HG03558 (cell line): ENCODE measurements at regions not wholly inside any gene's neighbourhood (a gene's known extent, or its start where the extent isn't known, plus 50 kb on each side); places are given as distances from the start of the nearest gene placed in this dataset.

Experiments
- ATAC-seq: cut with Tn5 transposase; IDR thresholded peaks from one replicate; pipeline ENCODE4 v1.9.1; 2021; ENCODE audit warnings: moderate number of reproducible peaks; ENCODE audit not compliant: unreplicated experiment; ENCODE audit errors: extremely low read depth

- ATAC-seq: no peak
These were observed 165.2 kb downstream of the BRMS1L start for GRCh38 chr14:35991356-35991755.

- ATAC-seq: no peak
These were observed 163.6 kb downstream of the BRMS1L start for GRCh38 chr14:35989736-35990135.

GRCh38 chr14:35988972-35989690 lies 163.0 kb downstream of the BRMS1L start:
- ATAC-seq: no peak

- ATAC-seq: no peak
These were observed 162.4 kb downstream of the BRMS1L start for GRCh38 chr14:35988550-35988949.

- no peak for ATAC-seq
These were observed 161.6 kb downstream of the BRMS1L start for GRCh38 chr14:35987731-35988130.

GRCh38 chr14:35986219-35986573 lies 160.1 kb downstream of the BRMS1L start:
- ATAC-seq: no peak

- ATAC-seq: no peak
These were observed 159.5 kb downstream of the BRMS1L start for GRCh38 chr14:35985474-35986218.

GRCh38 chr14:35979531-35979930 lies 153.4 kb downstream of the BRMS1L start:
- ATAC-seq: no peak

GRCh38 chr14:35978561-35978960 lies 152.4 kb downstream of the BRMS1L start:
- no peak for ATAC-seq

GRCh38 chr14:35975814-35976213 lies 149.7 kb downstream of the BRMS1L start:
- ATAC-seq: no peak

- no peak for ATAC-seq
These were observed 147.6 kb downstream of the BRMS1L start for GRCh38 chr14:35973770-35974169.

GRCh38 chr14:35971965-35972630 lies 146.0 kb downstream of the BRMS1L start:
- no peak for ATAC-seq

- no peak for ATAC-seq
These were observed 143.2 kb downstream of the BRMS1L start for GRCh38 chr14:35969310-35969709.

- no peak for ATAC-seq
These were observed 139.3 kb downstream of the BRMS1L start for GRCh38 chr14:35965400-35965799.

GRCh38 chr14:35964697-35965286 lies 138.7 kb downstream of the BRMS1L start:
- no peak for ATAC-seq

- ATAC-seq: no peak
These were observed 137.1 kb downstream of the BRMS1L start for GRCh38 chr14:35963209-35963608.

GRCh38 chr14:35961697-35962274 lies 135.6 kb downstream of the BRMS1L start:
- ATAC-seq: no peak

GRCh38 chr14:35959835-35960234 lies 133.7 kb downstream of the BRMS1L start:
- ATAC-seq: no peak

- ATAC-seq: no peak
These were observed 132.4 kb downstream of the BRMS1L start for GRCh38 chr14:35958499-35958898.

- no peak for ATAC-seq
These were observed 130.4 kb downstream of the BRMS1L start for GRCh38 chr14:35956376-35957085.
